NCI-H1105 (cell line): ENCODE measurements at regions not wholly inside any gene's neighbourhood (a gene's known extent, or its start where the extent isn't known, plus 50 kb on each side); places are given as distances from the start of the nearest gene placed in this dataset.
"Not testable (repeated sequence)": the region's sequence is repeated elsewhere in the genome, so short reads cannot be mapped to it uniquely, and the experiment has no call there.

Experiments used
- DNase-seq: peaks from one replicate; lab custom pipeline; 2025; lab: John Stamatoyannopoulos, UW

DNA sequence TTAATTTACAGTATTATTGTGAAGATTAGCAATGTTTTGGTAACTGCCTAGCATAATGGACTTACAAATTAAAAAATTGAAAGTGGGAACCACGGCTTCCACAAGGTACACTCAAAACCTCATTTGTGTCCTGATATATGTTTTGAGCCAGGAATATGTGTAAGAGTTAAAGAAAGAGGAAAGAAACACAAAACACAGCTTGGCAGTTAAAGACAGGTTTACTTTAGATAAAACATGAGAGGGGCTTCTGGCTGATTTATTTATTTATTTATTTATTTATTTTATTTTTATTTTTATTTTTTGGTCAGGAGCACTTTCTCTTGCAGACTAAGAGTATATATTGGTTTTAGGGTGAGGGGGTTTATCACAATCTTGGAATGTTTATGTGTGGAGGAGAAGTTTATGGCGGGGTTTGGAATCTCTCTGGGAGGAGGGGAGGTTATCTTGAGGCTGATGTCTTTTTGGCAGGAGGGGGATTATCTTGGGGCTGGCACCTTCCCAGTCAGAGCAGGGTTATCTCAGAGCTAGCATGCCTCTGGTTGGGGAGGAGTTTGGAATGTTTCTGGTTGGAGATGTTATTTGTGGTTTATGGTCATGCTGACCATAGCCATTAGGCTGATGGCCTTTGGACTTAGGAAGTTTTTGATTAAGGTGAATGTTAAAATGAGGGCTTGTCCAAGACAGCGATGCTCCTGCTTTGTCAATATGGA, 436.7 kb downstream of the DAD1 start:
- no peak for DNase-seq

DNA sequence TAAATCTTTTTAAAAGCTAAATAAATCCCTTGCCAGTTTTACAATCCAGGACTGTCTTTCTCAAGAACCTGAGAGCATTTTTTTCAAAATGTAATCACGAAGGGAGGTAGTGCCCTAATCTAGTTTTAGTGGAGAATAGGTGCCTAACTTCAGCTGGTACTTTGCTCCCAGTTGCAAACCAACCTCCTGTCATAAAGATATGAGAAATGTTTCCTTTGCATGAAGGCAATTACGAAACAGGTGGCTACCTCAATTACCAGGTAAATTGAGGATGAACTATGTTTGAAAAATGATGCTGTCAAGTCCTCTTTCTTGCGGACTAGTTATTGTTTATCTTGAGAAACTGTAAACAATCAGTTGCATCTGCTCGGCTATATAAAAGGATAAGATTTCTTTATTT, 437.9 kb downstream of the DAD1 start:
- no peak for DNase-seq

DNA sequence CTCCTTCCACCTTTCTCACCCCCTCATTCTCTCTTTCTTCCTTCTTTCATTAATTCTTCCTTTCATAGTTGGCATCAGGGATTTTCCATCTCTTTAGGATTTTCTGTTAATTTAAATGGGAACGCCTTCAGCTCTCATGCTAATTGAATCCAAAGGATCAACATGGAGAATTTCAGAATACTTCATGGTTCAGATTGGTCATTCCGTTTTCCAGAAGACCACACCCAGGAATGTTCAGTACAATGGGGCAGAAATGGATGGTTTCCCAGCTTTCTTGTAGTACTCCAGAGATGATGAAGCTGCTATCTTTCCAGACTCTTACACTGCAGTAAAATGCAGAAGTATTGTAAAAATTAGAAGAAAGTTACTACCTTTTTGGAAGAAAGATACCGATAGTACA, 440.0 kb downstream of the DAD1 start:
- no peak for DNase-seq

- no peak for DNase-seq
These were observed 441.3 kb downstream of the DAD1 start for GRCh38 chr14:22147716-22148115.

DNA sequence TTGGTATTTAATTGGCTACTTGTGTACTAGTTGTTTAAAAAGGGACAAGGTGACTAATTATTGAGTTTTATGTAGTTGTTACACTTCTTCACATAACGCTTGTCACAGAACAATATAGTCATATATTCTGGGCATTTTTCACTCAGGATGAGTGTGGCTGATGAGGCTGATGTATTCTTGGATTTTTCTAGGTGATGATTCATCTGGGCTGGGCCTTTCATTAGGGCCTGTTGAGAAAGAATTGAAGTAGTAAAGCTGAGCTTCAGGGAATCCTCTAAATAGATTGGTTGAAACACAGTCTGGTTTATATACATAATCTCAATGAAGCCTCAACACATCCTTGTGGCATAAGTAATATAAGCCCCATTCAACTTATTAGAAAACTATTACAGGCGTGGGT, 445.7 kb downstream of the DAD1 start:
- no peak for DNase-seq

GRCh38 chr14:22140633-22141032, 448.4 kb downstream of the DAD1 start:
- no peak for DNase-seq

GRCh38 chr14:22131749-22132476, 457.1 kb downstream of the DAD1 start:
- DNase-seq, result no peak

GRCh38 chr14:22124073-22124613, 450.5 kb upstream of the OR4E1 start:
- no peak for DNase-seq

- no peak for DNase-seq
These were observed 449.4 kb upstream of the OR4E1 start for GRCh38 chr14:22122829-22123560.

DNA sequence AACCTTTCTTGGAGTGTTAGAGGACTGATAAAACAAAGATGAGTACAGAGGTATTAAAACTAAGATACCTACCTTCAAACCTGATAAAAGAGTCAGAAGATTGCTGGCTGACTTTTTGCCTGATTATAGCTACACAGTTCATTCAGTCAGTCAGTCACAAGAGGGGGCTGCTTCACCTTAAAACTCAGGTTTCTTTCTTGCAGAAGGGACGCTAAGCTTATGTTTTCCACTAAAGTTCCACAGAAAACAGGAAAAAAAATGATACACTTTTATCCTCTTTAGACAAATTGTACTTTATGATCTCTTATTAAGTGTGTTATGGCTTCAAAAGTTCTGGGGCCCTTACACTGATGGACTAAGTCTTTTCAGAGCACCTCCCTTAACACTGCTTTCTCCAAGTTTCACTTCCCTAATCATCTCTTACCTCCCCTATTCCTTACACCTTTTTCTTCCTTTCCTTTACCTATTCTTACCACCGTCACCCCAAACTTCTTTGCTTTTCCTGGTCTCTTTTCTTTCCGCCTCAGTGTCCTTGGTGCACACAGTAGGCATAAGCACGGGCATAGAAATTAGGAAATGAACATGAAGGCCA, 448.7 kb upstream of the OR4E1 start:
- no peak for DNase-seq

GRCh38 chr14:22118899-22119477, 445.4 kb upstream of the OR4E1 start:
- no peak for DNase-seq

GRCh38 chr14:22113401-22113800, 439.8 kb upstream of the OR4E1 start:
- no peak for DNase-seq

DNA sequence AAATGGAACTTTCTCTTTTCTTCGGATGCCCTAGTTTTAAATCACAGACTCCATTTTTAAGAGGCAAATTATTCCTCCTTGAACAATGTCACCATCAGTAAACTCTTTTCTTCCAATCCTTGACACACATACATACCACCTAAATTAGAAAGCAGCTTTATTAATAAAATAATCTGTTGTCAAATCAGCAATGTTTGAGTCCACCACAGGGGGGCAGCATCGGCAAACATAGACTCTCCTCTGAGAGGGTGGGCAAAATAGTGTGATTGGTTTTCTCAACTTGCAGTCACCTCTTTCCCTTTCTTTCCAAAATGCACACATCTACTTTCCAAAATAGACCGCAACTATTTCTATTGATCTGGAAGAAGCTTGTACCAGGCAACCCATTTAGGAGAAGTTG, 438.4 kb upstream of the OR4E1 start:
- no peak for DNase-seq

DNA sequence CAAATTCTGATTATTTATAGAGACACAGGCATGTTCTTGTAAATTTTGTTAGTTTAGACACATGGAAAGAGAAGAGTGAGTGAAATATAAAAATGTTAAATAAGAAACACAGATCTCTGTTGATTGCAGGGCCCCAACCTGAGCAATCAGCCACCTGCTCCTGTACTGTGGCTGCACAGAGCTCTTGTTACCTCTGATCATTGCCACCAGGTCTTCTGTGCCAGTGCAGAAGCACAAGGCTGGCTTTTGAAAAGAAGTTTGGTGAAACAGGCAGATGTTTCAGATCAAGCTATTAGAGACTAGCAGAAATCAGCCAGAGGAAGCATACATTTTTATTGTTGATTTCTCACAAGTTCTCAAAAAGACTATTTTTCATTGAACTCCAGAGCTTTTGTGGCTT, 434.1 kb upstream of the OR4E1 start:
- no peak for DNase-seq

DNA sequence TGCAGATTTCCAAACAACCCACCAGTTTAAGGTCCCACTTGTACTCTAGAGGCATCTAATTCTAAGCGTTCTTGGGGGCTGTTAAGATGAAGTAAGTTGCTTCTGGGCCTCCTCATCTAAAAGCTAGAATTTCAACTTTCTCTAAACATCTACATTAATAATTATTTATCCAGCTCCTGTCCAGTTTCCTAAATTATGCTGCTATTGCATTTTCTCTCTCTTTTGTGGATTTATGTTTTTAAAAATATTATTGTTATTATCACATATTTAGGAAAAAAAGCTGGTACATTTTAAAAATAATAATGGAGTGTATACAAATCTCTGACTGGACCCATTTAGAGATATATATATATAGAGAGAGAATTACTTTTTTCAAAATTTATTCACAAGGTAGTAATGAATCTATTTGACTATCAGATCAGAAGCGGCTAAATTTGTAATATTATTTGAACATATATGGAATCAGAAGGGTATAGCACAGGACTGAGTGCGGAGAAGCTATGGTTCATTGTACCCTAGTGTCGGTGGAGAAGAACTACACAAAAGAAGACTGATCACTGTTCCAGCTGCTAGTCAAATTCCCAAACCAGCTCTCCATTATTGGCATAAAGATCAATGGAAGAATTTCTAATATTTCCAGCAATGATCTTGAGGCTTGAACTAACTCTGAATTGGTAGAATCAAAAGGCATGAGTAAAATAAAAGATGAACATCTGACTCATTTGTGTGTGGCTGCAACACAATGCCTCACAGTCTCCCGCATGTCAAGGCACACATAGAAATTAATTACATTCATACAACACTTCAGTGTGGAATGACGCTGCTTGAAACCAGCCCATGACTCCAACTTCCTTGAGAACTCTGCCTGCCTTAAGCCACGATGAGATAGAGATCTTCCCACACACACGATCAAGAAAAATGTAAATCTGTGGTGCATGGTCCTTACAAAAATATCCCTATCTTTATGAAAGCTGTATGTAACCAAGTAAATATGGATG, 433.4 kb upstream of the OR4E1 start:
- no peak for DNase-seq

DNA sequence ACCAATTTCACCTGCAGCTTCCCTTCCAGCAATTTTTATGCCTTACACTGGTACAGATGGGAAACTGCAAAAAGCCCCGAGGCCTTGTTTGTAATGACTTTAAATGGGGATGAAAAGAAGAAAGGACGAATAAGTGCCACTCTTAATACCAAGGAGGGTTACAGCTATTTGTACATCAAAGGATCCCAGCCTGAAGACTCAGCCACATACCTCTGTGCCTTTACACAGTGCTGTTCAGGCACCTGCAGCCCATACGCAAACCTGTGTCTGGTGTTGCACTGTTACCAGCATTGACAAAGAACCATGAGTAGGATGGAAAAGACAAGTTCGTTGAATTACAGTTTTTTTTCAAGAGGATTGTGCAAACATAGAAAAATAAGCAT, 432.0 kb upstream of the OR4E1 start:
- no peak for DNase-seq

GRCh38 chr14:22105006-22105623, 431.5 kb upstream of the OR4E1 start:
- DNase-seq, result no peak

DNA sequence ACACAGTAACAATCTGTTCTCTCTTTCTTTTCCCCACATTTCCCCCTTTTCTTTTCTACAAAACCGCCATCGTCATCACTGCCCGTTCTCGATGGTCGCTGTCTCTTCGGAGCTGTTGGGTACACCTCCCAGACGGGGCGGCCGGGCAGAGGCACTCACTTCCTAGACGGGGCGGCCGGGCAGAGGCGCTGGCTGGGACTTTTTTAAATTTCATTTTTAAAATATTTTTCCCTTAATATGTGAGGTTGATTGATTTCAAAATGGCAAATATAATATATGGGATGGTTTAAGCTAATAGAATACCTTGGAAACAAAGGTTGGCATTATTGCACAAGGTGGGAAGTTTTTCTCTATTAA, 427.1 kb upstream of the OR4E1 start:
- not testable (repeated sequence) for DNase-seq

DNA sequence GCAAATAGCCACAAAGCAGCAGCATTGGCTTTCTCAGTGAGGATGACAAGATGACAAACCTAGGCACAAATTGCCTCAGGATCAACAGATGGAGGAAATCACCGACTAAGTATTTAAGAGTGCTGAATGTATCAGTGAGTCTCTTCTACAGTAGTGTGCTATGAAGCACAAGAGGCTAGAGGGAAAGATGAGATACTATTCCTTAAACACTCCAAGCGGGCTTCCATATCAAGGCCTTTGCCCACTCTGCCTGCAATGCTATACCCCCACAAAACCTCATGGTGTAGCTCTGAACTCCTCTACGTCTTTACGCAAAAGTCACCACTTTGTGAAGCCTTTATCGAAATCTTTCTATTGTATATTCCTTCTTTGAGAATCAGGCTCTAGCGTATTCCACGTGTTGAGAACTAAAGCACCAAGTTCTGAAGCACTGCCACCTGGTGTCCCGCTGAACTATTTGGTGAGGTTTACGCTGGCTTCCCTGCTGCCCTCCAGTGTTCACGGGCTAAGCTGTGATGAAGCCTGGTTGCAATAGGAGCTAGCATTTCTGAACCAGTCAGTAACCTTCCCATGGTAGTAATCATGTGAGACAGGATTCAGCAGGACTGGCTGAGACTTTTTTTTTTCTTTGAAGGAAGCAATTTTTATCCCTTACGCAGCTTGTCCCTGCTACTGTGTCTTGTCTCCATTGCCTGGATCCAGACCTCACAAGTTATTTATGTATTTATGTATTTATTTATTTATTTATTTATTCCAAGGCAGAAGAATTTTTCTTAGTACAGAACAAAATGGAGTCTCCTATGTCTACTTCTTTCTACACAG, 426.5 kb upstream of the OR4E1 start:
- peak; percentile 9 for DNase-seq

- DNase-seq, result no peak
These were observed 424.8 kb upstream of the OR4E1 start for GRCh38 chr14:22098435-22098834.
